CD4-positive, alpha-beta T cell treated with Interleukin-21 for 1 hour (primary cell): ENCODE measurements at regions not wholly inside any gene's neighbourhood (a gene's known extent, or its start where the extent isn't known, plus 50 kb on each side); places are given as distances from the start of the nearest gene placed in this dataset.

Experiments used
- DNase-seq: peaks from one replicate; pipeline ENCODE4 v3.0.0-alpha.2; 2020

DNA sequence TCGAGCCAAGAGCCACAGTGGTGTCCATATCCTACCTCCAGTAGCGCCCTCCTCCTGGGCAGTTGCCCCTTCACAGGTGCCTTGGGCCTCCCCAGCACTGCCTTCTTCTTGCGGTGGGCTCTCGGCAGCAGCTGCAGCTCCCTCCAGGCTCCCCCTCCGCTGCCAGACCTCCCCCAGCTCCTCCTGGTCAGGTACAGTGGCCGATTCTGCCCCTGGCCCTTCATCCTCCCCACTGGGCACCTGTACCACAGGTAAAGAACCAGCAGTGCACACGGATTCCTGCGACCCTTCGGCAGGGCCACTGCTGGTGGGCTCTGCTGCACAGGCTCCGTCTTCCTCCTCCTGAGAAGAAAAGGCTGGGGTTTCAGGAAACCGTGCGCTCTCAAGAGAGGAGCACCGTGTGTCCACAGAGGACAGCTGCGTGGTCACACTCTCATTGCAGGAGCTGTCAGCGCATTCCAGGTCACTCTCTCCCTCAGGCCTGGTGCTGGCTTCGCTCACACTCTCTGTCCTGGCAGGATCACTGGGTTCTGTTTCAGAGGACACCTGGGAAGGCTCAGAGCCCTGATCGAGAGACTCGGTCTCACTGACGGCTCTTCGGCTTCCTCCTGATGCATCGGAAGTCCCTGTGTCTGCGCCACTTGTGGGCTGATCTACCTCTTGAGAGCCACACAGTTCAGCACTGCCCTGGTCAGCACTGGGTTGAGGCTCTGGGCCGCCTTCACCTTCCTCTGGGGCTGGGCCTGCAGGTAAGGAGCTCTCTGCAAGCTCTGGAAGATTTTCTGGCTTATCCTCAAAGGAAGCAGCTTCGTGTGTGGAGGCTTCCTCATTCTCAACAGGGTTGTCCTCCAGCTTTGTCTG lies 147.4 kb upstream of the STK17B start:
- DNase-seq, result no peak

DNA sequence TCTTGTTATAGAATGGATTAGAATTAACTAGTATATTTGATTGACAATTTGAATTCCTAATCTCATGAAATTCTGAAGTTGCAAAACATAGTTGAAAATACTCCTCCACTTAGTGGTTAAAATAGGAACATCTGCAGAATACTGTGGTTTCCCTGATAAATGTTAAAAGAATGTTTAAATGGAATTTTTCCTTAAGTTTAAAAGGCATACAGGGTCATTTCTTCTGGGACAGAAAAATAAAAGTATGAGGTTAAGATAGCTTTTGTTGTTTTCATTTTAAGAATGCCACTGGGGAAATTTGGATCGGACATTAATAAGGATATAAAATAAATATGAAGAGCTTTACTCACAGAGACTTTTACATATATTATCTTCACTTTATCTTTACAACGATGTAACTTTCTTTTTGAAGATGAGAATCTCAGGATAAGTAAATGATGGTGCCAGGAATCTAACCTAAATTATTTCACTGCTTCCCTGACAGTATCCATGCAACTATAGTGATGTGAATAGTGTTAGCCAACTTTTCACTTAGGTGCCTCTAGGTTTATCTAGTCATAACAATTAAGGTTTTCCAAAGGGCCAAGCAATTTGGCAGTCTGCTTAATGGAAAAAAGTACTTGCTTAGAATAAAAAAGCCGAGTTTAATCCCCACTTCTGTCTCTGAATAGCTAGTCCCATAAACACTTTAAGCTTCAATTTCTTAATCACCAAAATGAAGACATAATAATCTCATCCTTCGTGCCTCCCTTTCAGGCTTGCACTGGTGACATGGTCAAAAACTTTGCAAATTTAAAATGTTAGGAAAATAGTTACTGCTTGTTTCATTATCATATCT lies 151.8 kb upstream of the STK17B start:
- DNase-seq, result no peak

DNA sequence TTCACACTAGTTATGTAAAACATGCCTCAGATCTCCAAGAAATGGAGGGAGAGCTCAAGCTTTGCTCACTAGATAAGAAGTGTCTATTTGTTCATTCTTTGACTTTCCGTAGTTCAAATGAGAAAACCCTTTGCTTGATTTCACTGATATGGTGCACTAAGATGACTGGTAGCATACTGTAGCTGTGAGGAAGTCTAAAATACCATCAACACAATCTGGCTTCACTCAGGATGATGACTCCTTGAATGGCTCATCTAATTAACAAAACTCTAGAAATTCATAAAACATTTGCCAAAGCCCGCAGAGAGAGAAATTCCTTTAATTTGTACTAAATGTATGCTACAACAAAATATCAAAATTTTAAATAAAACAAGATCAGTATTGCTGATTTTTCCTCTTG lies 152.8 kb upstream of the STK17B start:
- DNase-seq, result no peak

DNA sequence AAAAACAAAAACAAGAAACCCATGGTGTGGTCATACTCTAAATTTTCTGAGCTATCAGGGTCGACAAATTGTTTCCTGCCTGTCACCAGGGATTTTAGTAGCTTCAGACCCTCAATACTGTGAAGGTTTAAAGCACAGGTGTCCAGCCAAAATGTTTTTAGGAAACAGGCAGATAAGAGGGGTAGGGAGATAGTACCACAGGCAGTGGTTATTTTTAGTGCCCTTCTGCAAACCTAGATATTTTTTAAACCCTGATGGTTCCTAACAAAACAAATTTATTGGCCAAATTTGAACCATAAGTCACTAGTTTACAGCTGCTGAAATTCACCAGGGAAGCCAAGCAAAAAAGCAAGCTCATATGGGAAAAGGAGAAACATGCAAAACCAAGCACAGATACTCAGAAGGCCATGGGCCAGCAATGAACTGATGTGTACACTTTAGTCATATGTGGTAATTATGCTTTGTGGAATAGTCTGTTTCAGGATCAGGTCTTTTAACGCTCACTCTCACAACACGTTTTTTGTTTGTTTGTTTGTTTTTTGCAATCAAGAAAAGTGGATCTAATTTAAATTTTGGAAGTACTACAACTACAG lies 156.8 kb upstream of the STK17B start:
- no peak for DNase-seq

DNA sequence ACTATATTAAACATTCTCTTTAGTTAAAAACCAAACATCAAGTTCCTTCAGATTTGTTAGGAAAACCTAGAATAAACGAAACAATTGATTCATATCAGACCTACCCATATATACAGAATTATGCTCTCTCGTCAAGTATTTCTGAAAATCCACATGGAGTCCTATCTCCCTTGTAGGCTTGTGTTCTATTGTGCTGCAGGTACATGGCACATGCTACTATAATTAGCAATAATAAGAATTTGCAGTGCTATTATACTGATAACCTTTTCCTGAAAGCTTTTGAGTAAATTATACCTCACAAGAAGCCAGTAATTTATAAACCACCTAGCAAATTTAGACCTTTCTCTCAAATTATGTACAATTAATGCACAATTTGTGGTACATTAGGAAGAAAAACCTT lies 158.6 kb upstream of the STK17B start:
- DNase-seq, result no peak

DNA sequence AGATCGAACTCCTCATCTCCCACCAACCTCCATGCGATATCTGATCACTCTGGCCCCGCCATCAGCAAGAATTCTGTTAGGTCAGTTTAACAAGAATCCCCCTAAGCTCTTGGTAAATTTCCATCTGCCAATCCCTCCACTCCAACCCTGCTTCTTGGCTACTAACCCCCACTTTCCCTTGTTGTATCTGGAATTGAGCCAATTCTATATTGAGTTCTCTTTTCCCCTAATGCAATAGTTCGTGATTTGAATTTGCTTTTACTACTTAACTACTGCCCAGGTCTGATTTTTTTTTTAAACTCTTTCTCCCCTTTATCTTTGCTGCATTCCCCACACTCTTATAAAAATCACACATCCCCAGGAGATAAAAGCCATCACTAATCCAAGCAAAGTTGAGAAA lies 159.3 kb upstream of the STK17B start:
- no peak for DNase-seq

DNA sequence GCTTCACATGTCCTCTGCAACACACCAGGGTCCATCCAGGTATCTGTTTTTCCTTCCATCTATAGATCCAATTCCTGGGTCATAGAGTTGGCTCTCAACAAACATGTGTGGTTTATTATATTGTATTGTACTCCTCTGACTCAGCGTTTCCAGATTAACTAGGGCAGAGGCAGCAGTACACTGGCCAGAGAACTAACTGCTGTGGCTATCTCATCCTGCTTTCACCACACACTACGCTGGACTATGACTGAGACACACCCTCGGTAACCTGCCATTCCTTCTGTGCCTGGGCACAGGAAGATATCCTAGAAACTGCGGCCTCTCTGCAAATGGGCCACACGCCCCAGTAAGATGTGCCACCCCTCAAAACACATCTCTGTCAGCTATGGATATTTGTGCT lies 159.8 kb upstream of the STK17B start:
- no peak for DNase-seq

DNA sequence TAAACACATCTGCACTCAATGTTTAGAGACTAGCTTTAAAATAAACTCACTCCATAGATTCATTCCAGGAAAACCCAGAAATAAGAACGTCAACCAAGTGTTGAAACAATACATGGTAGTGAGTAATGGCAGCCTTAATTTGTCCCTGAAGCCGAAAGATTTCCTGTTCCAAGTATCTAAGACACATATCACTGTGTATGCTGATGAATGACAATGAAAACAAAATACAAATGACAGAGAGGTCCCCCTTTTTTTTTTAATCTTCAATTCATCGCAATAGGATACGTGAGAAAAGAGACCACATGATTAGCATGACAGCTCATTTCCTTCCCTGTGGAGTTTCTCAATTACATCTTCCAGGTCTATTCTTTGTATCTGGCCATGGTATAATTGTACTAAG lies 160.5 kb upstream of the STK17B start:
- DNase-seq, result no peak

DNA sequence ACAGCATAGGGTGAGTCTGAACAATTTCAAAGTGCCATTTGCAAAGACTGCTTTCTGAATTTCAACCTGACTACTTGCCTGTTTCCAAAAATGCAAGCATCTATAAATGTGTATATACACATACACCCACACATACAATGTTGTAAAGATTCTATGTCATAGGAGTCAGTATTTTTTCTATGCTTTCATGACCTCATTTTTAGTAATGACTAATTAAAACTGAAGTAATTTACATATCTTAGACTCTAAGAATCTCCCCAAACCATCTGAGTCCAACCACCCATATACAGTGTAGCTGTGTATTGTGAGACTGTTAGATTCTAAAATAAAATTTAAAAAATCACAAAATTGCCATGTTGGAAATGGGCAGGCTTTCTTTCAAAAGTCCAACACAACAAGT lies 162.0 kb upstream of the STK17B start:
- DNase-seq, result no peak

DNA sequence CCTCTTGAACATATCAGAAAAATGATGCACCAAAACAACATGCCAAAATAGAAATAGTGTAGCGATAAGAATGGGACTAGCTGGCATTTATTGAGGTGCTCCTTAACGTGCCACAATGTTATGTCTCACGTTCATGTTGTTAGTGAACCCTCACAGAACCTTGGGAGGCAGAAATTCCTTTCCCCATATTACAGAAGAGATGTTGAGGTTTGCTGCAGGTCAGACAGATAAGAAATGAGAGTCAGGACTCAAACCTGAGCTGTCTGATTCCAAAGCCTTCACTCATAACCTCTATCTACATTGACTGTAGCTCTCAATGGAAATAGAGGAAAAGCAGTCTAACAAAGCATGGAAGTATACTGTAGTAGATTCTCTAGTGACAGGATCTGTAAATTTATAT lies 163.3 kb upstream of the STK17B start:
- no peak for DNase-seq

DNA sequence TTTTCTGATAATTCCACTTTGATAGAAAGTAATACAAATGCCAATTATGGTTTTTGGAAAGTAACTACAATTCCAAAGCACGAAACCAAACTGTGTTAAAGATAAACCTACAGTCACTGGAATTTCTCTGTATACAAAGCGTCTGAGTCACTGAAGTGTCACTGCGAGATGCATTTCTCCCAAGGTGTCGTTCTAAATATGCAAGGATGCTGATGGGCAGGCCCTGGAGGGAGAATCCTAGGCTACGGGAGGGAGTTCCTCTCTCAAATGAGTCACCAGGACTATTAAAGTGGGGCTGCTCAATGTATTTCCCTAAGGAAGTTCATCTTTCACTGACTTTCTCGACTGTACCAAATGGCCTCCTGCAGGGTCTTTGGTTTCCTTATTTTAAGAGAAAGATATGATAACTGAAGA lies 163.8 kb upstream of the STK17B start:
- no peak for DNase-seq

DNA sequence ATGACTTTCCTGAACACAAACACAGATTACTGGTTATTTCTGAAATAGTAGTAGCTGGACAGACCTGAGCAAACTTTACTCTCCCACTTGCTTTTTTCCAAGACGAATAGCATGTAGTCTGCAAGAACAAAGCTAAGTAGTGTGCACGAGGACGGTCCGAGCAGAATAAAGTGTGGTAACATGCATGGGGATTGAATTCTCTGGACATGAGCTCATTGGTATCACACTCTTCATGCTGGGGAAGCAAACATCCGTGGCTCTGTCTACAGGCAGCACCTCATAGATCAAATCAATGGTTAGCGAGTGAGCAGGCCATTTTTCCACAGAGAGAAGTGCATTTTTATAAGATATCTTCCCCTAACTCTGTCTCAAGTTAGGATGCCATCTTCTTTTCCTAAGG lies 164.8 kb upstream of the STK17B start:
- no peak for DNase-seq

DNA sequence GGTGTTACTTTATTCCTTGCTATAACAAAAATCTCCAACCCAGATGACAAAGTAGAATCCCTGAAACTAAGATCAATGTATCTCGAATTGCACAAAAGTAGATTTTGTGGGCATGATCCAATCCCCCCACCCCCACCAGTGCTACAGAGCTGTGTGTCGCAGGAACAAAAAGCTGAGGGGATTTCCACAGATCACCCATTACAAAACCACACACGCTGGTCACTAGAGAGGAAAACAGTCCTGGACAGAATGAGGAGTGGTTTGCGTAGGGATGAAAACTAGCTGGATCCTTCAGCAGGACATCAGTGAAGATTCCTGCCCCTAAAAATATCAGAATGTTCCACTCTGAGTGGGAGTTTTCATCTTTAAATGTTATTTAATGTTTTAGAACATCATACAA lies 165.3 kb upstream of the STK17B start:
- no peak for DNase-seq

DNA sequence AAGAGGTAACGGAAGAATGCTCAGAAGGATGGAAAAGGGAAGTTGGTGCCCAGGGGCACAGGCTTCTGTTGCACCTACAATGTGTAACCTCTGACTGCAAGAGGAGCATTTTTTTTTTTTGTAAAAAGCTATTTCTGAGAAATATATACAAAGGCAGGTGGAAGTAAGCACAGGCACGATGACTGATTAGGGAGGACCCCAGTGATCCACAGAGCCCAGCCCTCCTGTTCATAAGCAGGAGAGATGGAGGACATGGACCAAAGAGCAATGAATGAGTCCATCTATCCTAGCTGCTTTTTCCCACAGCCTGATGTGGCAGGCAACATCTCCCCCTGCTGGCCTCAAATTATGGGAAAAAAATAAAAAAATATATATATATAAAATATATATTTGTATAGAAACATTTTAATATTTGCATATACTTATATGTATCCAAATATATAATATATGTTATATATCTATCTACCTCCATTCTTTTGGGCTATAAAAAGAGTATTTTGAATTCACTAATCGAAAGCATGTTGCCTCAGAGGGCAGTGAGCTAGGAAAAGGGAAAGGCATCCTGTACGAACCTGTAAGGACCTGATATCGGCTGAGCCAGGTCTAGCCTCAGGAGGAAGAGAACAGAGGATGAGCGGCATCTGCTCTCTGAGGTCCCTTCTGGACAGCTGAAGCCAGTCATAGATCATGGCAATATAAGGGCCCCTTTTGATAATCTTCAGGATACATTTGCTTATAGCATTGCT lies 166.0 kb upstream of the STK17B start:
- DNase-seq, result peak; percentile 28

DNA sequence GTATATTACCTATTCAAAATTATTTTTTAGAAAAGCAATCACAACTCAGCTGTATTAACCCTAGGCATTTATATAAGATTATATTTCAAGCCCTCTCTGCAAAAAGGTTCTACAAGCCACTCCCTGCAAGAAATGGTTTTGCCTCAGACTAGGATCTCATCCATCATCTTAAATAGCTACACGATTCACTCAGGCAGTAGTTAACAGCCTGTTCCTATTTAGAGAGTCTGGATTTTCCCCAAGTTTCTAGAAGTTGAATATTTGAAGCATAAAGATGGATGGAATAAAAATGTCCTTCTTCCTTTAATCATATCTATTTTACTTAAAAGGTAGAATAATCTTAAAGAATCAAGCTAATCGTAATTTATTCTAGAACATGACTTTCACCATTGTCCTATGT lies 167.1 kb upstream of the STK17B start:
- DNase-seq, result no peak

DNA sequence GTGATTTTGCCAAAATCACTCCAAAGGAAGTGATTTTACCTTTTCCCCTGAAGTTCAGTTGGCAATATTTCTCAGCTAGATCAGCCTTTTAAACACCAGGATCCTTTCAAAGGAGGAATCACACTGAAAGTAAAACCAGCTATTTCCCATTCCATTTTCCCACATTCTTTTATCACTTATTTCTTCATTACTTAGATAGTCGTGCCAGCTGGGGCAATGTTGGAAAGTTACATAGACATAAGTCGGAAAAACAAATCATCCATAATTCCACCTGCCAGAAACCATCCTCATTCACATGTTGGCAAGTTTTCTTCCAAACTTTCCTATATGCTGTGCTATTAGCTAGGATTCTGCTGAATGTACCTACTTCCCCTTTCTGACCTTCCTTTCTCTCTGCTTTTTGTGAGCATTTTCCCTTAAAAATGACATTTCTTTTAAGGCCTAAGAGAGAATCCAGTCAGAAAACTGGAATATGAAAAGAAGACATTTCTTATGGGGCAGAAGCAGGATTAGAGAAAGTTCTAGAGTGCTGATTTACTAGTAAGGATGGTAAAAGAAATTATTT lies 170.0 kb upstream of the STK17B start:
- DNase-seq, result no peak

DNA sequence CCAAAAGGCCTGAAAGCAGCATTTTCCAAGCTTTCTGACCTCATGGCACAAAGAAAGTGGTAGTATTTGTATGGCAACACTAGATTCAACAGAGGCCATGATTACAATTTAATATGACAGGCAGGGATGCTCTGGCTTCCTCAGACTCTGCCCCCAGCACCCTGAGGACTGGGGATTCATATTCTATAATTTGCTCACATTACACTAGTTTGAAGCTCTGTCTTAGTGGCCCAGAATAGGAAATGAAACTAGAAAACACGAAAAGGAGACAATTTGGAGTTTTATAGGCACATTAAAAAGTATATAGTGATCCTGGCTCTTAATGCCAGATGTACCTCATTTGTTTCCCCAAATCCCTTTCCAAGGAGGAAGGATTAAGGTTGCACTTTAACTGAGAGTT lies 173.0 kb upstream of the STK17B start:
- DNase-seq, result no peak

DNA sequence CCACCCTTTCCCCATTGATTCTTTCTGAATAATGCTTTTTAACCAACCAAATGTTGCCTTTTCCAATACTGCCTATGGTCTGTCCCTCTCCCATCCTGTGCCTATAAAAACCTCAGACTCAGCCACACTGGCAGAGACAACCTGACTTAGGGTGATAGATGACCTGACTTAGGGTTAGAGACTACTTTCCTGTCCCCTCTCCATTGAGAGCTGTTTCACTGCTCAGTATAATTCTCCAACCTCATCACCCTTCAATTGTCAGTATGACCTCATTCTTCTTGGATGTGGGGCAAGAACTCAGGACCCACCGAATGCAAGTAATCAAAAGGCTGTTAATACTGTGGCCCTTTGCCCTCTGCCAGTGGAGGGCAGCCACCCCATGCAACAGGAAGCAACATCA lies 182.3 kb upstream of the STK17B start:
- no peak for DNase-seq

DNA sequence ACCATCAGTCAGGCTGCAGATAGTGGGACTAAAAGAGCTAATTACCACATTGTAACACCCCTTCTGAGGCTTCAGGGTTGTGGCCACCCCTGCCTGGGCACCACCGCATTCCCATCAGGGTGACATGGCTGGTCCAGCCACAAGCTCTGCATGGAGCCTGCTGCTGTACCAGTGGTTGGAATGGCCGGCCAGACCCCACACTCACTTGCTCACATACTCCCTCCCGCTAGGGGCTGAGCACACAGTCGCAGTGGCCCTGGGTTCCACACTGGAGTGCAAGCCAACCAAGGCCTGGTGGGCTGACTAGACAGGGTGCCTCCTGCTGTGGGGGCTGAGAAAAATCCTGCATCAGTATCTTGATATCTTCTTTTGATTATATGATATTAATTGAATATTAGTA lies 182.8 kb upstream of the STK17B start:
- DNase-seq, result no peak

DNA sequence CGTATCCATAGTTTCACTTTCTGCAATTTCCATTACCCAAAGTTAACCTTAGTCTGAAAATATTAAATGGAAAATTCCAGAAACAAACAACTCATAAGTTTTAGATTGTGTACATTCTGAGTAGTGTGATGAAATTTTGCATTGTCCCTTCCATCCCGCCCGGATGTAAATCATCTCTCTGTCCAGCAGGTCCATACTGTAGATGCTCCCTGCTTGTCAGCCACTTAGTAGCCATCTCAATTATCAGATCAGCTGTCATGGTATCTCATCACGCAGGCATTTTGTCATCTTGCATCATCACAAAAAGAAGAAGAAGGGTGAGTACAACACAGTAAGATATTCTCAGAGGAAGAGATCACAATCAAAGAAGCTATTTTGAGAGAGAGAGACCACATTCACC lies 185.0 kb upstream of the STK17B start:
- no peak for DNase-seq

DNA sequence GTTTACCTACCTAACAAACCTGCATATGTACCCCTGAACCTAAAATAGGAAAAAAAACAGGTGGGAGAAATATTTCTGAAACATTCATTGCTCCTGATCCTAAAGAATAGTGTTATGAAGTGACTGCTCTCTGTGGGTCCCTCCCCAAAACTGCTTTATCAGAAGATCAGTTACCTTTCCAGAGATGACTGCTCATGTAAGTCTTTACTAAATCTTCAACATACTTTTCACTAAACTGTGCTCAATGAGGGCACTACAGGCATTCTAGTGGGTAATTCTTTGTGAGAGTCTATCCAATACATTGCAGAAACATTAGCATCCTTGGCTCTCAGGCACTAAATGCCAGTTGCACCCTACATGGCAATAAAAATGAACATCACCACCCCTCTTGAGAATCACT lies 189.3 kb upstream of the STK17B start:
- DNase-seq, result no peak

DNA sequence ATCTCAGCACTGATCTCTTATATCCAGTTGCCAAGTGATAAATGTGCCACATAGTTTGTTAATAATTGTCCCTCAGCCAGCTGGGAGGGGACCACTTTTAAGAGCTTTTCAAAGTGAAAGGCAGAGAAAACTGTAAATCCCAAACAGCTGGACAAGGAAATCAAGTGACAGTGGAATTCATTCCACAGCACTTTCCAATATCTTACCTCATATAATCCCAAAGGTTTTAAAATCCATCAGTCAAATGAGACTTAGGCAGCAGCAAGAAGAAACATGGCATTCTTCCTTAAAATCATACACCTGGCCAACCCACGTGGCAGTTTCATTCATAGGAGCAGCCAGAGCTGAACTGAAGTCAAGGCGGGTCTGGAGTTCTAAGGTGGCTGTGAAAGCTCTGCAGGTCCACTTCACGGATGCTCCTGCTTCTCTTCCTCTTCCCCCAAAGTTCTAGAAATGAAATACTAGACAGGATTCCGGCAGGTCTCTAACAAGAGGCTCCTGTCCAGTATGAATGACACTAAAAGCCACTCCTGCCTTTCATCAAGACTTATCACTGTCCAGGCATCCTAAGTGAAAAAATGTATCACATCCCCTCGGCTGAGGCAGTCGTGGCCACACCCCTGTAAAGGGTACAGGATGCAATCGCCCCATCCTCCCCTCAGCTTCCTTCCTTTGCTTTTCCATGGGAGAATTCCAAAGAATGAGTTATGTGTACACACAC lies 190.4 kb upstream of the STK17B start:
- no peak for DNase-seq
